ENCODE measurements at regions not wholly inside any gene's neighbourhood (a gene's known extent, or its start where the extent isn't known, plus 50 kb on each side); places are given as distances from the start of the nearest gene placed in this dataset.

DNA sequence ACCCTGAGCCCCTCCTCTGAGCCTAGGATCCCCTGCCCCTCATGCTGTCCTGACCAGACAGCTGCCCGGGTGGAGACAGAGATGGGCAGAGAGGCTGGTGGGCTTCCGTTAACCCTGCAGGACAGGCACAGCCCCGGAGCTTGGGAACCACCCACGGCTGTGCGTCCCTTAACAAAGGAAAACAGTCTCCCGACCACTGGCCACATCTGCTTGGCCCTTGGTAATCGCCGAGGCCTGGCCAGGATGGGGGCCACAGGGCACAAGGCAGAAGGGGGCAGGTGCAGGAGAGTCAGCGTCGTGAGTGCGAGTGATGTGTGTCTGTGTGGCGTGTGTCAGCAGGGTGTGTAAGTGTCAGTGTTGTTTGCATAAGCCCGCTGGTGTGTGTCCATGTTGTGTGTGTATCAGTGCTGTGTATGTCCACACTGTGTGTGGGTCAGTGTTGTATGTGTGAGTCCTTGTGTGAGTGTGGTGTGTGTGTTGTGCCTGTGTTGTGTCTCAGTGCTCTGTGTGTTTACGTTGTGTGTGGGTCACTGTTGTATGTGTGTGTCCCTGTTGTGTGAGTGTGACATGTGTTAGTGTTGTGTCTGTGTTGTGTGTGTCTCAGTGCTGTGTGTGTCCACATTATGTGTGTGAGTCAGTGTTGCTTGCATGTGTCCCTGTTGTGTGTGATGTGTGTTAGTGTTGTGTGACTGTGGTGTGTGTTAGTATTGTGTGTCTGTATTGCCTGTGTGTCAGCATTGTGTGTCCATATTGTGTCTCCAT, 369.5 kb downstream of the BRD1 start:
- intact Hi-C loops (cut with micrococcal nuclease) = no loop called here
- H2BK15ac ChIP-seq (ENCODE audit: low read depth, low read length) = no peak overlapping the region
- no peak overlapping the region for H3K4me3 ChIP-seq (ENCODE audit: insufficient read depth, low read depth, low read length)
- ChIA-PET CTCF (no interaction called here), POLR2A (ENCODE audit: unreplicated experiment) (no interaction called here)
- no peak overlapping the region for H2BK5ac ChIP-seq (ENCODE audit: low read depth, low read length, poor library complexity, severe bottlenecking)
- DNase-seq = no peak
- no peak overlapping the region for H3K27ac ChIP-seq (ENCODE audit: insufficient read depth, low read length)
- H2AFZ ChIP-seq (replicated peaks; ENCODE audit: low read length, poor library complexity) = no peak overlapping the region
- no peak overlapping the region for H2AK5ac ChIP-seq (ENCODE audit: low read depth, low read length)
- H2BK20ac ChIP-seq (ENCODE audit: low read depth, low read length) = no peak overlapping the region
- no peak overlapping the region for H4K5ac ChIP-seq (ENCODE audit: low read depth, low read length)
- H3K9ac ChIP-seq (ENCODE audit: low read depth, low read length) = no peak overlapping the region
- no peak overlapping the region for H3K14ac ChIP-seq (replicated peaks; ENCODE audit: low read depth, low read length)
- no peak overlapping the region for H3K4ac ChIP-seq (ENCODE audit: low read depth, low read length)
- H3K56ac ChIP-seq (ENCODE audit: extremely low read depth, insufficient read depth, low read length) = no peak overlapping the region
- H3K27me3 ChIP-seq (ENCODE audit: control insufficient read depth, insufficient read depth, low read length) = no peaks in the 10 kb centered on the region
- in situ Hi-C loops (cut with MboI; ENCODE audit: low sequenced_read_pairs) = no loop called here
- no peak overlapping the region for H4K91ac ChIP-seq (ENCODE audit: insufficient read depth, low read depth, low read length)
- no peak overlapping the region for H3K18ac ChIP-seq (ENCODE audit: low read depth, low read length)
- no TSS peak for BruUV-seq (replicated peaks)
- no peak for ATAC-seq (ENCODE audit: low read depth)
- no peaks in the 10 kb centered on the region for H3K79me1 ChIP-seq (ENCODE audit: low read depth in 1 of 2, low read length in 2 of 2)
- WGBS, 2 experiments (ENCODE audit: extremely low coverage in 2 of 2, insufficient read length in 1 of 2) = no CpG with 5 or more reads among the region's 14 CpGs
- H3K4me1 ChIP-seq (ENCODE audit: control insufficient read depth, insufficient read depth, low read length) = no peaks in the 10 kb centered on the region
- no peak overlapping the region for H4K8ac ChIP-seq (ENCODE audit: low read depth in 2 of 2, low read length in 2 of 2)
- H3K23ac ChIP-seq (ENCODE audit: low read depth, low read length) = no peak overlapping the region
- H2AK9ac ChIP-seq (replicated peaks; ENCODE audit: low read depth, low read length, poor library complexity) = no peak overlapping the region
- no peak overlapping the region for H2BK120ac ChIP-seq (ENCODE audit: low read depth, low read length)
- TF ChIP-seq, protein P1, sequence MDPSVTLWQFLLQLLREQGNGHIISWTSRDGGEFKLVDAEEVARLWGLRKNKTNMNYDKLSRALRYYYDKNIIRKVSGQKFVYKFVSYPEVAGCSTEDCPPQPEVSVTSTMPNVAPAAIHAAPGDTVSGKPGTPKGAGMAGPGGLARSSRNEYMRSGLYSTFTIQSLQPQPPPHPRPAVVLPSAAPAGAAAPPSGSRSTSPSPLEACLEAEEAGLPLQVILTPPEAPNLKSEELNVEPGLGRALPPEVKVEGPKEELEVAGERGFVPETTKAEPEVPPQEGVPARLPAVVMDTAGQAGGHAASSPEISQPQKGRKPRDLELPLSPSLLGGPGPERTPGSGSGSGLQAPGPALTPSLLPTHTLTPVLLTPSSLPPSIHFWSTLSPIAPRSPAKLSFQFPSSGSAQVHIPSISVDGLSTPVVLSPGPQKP (IDR thresholded peaks at IDR 0.05; ENCODE audit: borderline replicate concordance, low read depth, low read length) = no peak
- TF ChIP-seq POLR2A (IDR thresholded peaks at IDR 0.05; ENCODE audit: low read depth, low read length) (no peak), MXI1 (IDR thresholded peaks at IDR 0.05; ENCODE audit: borderline replicate concordance, low read depth, low read length) (no peak)
- peaks cover 58% of the 10 kb centered on the region for H3K9me3 ChIP-seq (ENCODE audit: control insufficient read depth, insufficient read depth, low read length)
- no peaks in the 10 kb centered on the region for H3K36me3 ChIP-seq (ENCODE audit: control insufficient read depth, insufficient read depth, low read length)
- no peaks in the 10 kb centered on the region for H3K9me1 ChIP-seq (ENCODE audit: insufficient read depth, low read length)
- dilution Hi-C loops (cut with HindIII; ENCODE audit: low sequenced_read_pairs, unreplicated experiment) = no loop called here
- H4K20me1 ChIP-seq (ENCODE audit: insufficient read depth, low read length) = no peaks in the 10 kb centered on the region
- no peak overlapping the region for H3K4me2 ChIP-seq (ENCODE audit: low read depth, low read length)

Data from IMR-90 (cell line).